ENCODE measurements at regions not wholly inside any gene's neighbourhood (a gene's known extent, or its start where the extent isn't known, plus 50 kb on each side); places are given as distances from the start of the nearest gene placed in this dataset.

GRCh38 chr16:16869746-16870145 lies 490.8 kb downstream of the NPIPA7 start:
- Histone ChIP-seq H2BK120ac (replicated peaks; ENCODE audit: low read depth, low read length) (peak overlapping the region; percentile 85), H3K9ac (replicated peaks in 1 of 4; ENCODE audit: extremely low read depth in 1 of 4, low read depth in 3 of 4, low read length in 3 of 4) (no peak overlapping the region), H3K14ac (ENCODE audit: insufficient read length) (no peak overlapping the region), H2BK20ac (ENCODE audit: low read length) (peak overlapping the region; percentile 91; the same call in 1 of the 2 replicates), H3K27me3 (replicated peaks in 1 of 4; ENCODE audit: control insufficient read depth in 3 of 4, extremely low read depth in 1 of 4, insufficient read depth in 3 of 4, low read length in 3 of 4) (no peaks in the 10 kb centered on the region), H2BK5ac (ENCODE audit: low read depth, low read length) (peak overlapping the region; percentile 64; the same call in 1 of the 2 replicates), H3K18ac (ENCODE audit: extremely low read depth, low read length) (peak overlapping the region; percentile 39; the same call in 1 of the 2 replicates), H3K9me3 (ENCODE audit: insufficient read depth in 2 of 2, low read depth in 1 of 2, low read length in 1 of 2) (no peaks in the 10 kb centered on the region), H3K79me2 (ENCODE audit: control insufficient read depth in 1 of 2, insufficient read depth in 2 of 2, low read length in 2 of 2) (no peaks in the 10 kb centered on the region), H4K20me1 (replicated peaks in 1 of 2; ENCODE audit: control insufficient read depth in 1 of 2, insufficient read depth in 2 of 2, low read length in 2 of 2) (no peaks in the 10 kb centered on the region), H4K5ac (ENCODE audit: insufficient read length, low read depth, low read length) (no peak overlapping the region), H3K36me3 (ENCODE audit: control insufficient read depth in 2 of 4, insufficient read depth in 4 of 4, low read length in 3 of 4) (no peaks in the 10 kb centered on the region), H4K91ac (replicated peaks; ENCODE audit: insufficient read length, low read length) (peak overlapping the region; percentile 56), H3K4me1 (replicated peaks in 1 of 4; ENCODE audit: control insufficient read depth in 3 of 4, insufficient read depth in 4 of 4, low read length in 3 of 4) (peaks cover 6 to 16% (median 11%) of the 10 kb centered on the region in 4 experiments), H3K27ac (ENCODE audit: low read depth, low read length) (no peak overlapping the region), H2AK5ac (ENCODE audit: low read depth, low read length) (no peak overlapping the region), H2BK15ac (ENCODE audit: low read length) (no peak overlapping the region), H3K4me2 (ENCODE audit: insufficient read depth in 1 of 2, low read depth in 2 of 2, low read length in 2 of 2) (peak overlapping the region in 1 of 2 experiments; percentile 30; a peak in 1 of 4 replicates), H2BK12ac (ENCODE audit: low read depth, low read length) (no peak overlapping the region; the same call in 1 of the 2 replicates), H3K23me2 (ENCODE audit: low read depth, low read length) (no peaks in the 10 kb centered on the region), H4K8ac (ENCODE audit: extremely low read depth, insufficient read depth, low read length) (no peak overlapping the region), H3K79me1 (ENCODE audit: low read depth, low read length) (no peaks in the 10 kb centered on the region), H2AFZ (ENCODE audit: low read length) (0 out of 2 replicates have a peak overlapping the region, but pooled peaks have one; percentile 47), H3K56ac (replicated peaks; ENCODE audit: insufficient read length, low read depth, low read length) (no peak overlapping the region), H3K4me3 (ENCODE audit: extremely low read depth in 1 of 4, insufficient read depth in 2 of 4, low read depth in 3 of 4, low read length in 4 of 4) (peak overlapping the region in 1 of 4 experiments; percentile 35; a peak in 1 of 8 replicates), H3K4ac (replicated peaks; ENCODE audit: insufficient read length, low read depth, low read length) (no peak overlapping the region), H3K23ac (ENCODE audit: insufficient read length) (no peak overlapping the region)
- ChIA-PET POLR2A (ENCODE audit: partially characterized antibody) (no interaction called here), CTCF (ENCODE audit: partially characterized antibody) (interaction anchor here (1.2 to 4.7 kb wide), 3 partner anchors 9 to 11 kb away, joined by 4 to 20 read pairs (median 6); no protein-coding TSS in a partner anchor)
- FAIRE-seq (no peak), DNase-seq (ENCODE audit: low read depth in 1 of 2, low spot score in 2 of 2) (no peak)
- 61% methylated on average over 5 of the region's 5 CpGs; no CpG with 5 or more reads in 1 of the 2 experiments for WGBS, 2 experiments (ENCODE audit: extremely low coverage in 1 of 2, insufficient coverage in 1 of 2, insufficient read length in 1 of 2, insufficient replicate concordance in 2 of 2, low coverage in 1 of 2, low lambda C conversion rate in 2 of 2, missing lambda C conversion rate in 1 of 2)
- TF ChIP-seq POU5F1 (IDR thresholded peaks at IDR 0.05; ENCODE audit: low read depth, low read length): no peak
- TF ChIP-seq POLR2A (IDR thresholded peaks at IDR 0.05; ENCODE audit: control extremely low read depth in 1 of 2, low read depth in 2 of 2, low read length in 2 of 2): no peak
- TF ChIP-seq TBP (IDR thresholded peaks at IDR 0.05; ENCODE audit: low read depth, low read length): no peak
- no peak for TF ChIP-seq TEAD4 (IDR thresholded peaks at IDR 0.05; ENCODE audit: low read depth, low read length)
- no peak for TF ChIP-seq RNF2 (IDR thresholded peaks at IDR 0.05; ENCODE audit: borderline replicate concordance, low read depth, low read length, missing control alignments, poor library complexity, severe bottlenecking)
- TF ChIP-seq NRF1 (IDR thresholded peaks at IDR 0.05; ENCODE audit: low read depth, low read length): no peak
- TF ChIP-seq EZH2 (IDR thresholded peaks at IDR 0.05; ENCODE audit: low read depth, low read length, severe bottlenecking): no peak
- TF ChIP-seq FOSL1 (IDR thresholded peaks at IDR 0.05; ENCODE audit: insufficient read depth, low read depth, low read length): no peak
- TF ChIP-seq RXRA (IDR thresholded peaks at IDR 0.05; ENCODE audit: insufficient read depth, low read depth, low read length): no peak
- no peak for TF ChIP-seq KDM5A (IDR thresholded peaks at IDR 0.05; ENCODE audit: low read length)
- no peak for TF ChIP-seq CTBP2 (IDR thresholded peaks at IDR 0.05; ENCODE audit: borderline replicate concordance, insufficient read depth, insufficient read length, low read length)

All from H1 (cell line).